ENCODE measurements at regions not wholly inside any gene's neighbourhood (a gene's known extent, or its start where the extent isn't known, plus 50 kb on each side); places are given as distances from the start of the nearest gene placed in this dataset.

DNA sequence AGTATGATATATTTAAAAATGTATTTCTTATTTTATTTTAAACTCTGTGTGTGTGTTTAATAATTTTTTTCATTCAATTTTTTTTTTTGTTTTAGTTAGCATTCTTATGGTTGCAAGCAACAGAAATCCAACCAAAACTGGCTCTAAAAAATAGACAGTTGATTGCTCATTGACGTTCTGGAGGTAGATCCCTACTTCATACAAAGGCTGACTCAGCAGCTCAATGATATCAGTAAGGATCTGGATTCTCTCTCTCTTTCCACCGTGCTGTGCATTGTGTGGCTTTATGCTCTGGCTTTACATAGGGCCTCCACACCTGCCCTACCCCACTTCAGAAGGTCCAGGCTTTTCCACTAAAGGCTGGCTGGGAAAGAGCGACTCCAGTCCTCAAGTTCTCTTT, 117.8 kb downstream of the UCHL1 start:
- TF ChIP-seq, protein P1, sequence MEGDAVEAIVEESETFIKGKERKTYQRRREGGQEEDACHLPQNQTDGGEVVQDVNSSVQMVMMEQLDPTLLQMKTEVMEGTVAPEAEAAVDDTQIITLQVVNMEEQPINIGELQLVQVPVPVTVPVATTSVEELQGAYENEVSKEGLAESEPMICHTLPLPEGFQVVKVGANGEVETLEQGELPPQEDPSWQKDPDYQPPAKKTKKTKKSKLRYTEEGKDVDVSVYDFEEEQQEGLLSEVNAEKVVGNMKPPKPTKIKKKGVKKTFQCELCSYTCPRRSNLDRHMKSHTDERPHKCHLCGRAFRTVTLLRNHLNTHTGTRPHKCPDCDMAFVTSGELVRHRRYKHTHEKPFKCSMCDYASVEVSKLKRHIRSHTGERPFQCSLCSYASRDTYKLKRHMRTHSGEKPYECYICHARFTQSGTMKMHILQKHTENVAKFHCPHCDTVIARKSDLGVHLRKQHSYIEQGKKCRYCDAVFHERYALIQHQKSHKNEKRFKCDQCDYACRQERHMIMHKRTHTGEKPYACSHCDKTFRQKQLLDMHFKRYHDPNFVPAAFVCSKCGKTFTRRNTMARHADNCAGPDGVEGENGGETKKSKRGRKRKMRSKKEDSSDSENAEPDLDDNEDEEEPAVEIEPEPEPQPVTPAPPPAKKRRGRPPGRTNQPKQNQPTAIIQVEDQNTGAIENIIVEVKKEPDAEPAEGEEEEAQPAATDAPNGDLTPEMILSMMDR (IDR thresholded peaks at IDR 0.05) = no peak
- TF ChIP-seq ZFX (IDR thresholded peaks at IDR 0.05; ENCODE audit: borderline replicate concordance) = no peak

GRCh38 chr4:41375561-41375960, 118.8 kb downstream of the UCHL1 start:
- no peak for TF ChIP-seq ZFX (IDR thresholded peaks at IDR 0.05; ENCODE audit: borderline replicate concordance)
- TF ChIP-seq, protein P1 (IDR thresholded peaks at IDR 0.05) = no peak
- no peak overlapping the region for H3K27ac ChIP-seq

More for the DNA sequence above, 117.8 kb downstream of the UCHL1 start:
- no peak overlapping the region for H3K27ac ChIP-seq

GRCh38 chr4:41377196-41377595, 120.5 kb downstream of the UCHL1 start:
- H3K27ac ChIP-seq = no peak overlapping the region
- TF ChIP-seq, protein P1 (IDR thresholded peaks at IDR 0.05) = no peak
- TF ChIP-seq ZFX (IDR thresholded peaks at IDR 0.05; ENCODE audit: borderline replicate concordance) = no peak

- H3K27ac ChIP-seq = no peak overlapping the region
- TF ChIP-seq, protein P1 (IDR thresholded peaks at IDR 0.05) = no peak
- no peak for TF ChIP-seq ZFX (IDR thresholded peaks at IDR 0.05; ENCODE audit: borderline replicate concordance)
Observed at GRCh38 chr4:41379230-41379629, 122.5 kb downstream of the UCHL1 start.

DNA sequence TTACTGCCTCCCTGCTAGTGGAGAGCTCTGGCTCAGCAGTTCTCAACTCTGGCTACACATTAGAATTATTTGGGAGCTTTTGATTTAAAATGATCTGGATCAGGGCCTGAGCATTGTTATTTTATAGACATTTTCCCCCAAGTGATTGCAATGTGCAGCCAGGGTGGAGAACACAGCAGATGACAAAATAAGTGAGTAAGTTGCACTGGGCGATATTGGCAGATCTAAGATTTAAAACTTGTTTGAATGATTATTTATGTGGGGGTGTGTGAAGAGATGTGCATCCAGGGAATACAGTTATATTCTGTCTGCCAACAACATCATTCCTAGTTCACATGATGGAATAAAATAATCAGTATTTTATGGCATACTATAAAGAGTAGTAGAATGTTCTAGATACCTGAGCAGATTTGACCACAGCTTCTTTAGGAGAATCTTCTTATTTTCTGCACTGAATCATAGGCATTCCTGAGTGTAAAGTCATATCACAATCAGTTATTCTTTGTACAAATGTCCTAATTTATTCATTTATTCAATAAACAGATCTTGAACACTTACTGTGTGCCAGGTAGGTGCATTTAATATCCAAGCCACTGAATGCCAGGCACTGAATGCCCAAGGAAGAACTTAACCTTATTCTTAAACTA, 123.9 kb downstream of the UCHL1 start:
- H3K27ac ChIP-seq = no peak overlapping the region
- TF ChIP-seq, protein P1 (IDR thresholded peaks at IDR 0.05) = no peak
- no peak for TF ChIP-seq ZFX (IDR thresholded peaks at IDR 0.05; ENCODE audit: borderline replicate concordance)

GRCh38 chr4:41381384-41381783, 124.7 kb downstream of the UCHL1 start:
- TF ChIP-seq ZFX (IDR thresholded peaks at IDR 0.05; ENCODE audit: borderline replicate concordance) = no peak
- TF ChIP-seq, protein P1 (IDR thresholded peaks at IDR 0.05) = no peak
- H3K27ac ChIP-seq = no peak overlapping the region

DNA sequence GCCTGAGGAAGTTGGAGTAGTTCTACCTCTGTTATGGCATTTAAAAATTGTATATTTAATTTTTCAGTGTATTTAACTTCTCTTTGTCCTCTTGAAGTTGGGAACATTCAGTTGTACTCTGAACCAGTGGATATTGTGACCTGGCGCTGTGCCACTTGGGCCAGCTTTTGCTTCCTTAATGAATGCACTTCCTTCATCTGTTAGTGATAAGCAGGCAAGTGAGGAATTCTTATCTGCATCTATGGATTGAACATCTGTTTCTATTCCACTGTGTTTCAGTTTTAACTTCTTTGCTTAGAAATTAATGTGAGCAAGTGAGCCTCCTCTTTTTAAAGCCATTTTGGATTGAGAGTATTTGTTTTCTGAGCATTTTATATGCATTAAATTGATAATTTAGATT, 128.3 kb downstream of the UCHL1 start:
- TF ChIP-seq ZFX (IDR thresholded peaks at IDR 0.05; ENCODE audit: borderline replicate concordance) = no peak
- TF ChIP-seq, protein P1 (IDR thresholded peaks at IDR 0.05) = no peak
- H3K27ac ChIP-seq = no peak overlapping the region
